Trophoblast cell (in vitro differentiated cells and primary cell): ENCODE measurements at regions not wholly inside any gene's neighbourhood (a gene's known extent, or its start where the extent isn't known, plus 50 kb on each side); places are given as distances from the start of the nearest gene placed in this dataset.

Experiments used
- DNase-seq, 2 donors: peaks; one replicate each; pipeline ENCODE4 v3.0.0-alpha.2; 2016
- H2AFZ ChIP-seq: 2 replicates; pipeline ENCODE4 v1.6.1; 2013; ENCODE audit warnings: low read length, moderate library complexity, mild to moderate bottlenecking; ENCODE audit not compliant: insufficient read depth, poor library complexity
- H2AK5ac ChIP-seq: 2 replicates; pipeline ENCODE4 v1.6.1; 2013; ENCODE audit warnings: mild to moderate bottlenecking, low read length
- H2BK120ac ChIP-seq: 2 replicates; pipeline ENCODE4 v1.6.1; 2013; ENCODE audit warnings: low read length, mild to moderate bottlenecking, moderate library complexity; ENCODE audit not compliant: insufficient read depth, poor library complexity
- H2BK12ac ChIP-seq: 2 replicates; pipeline ENCODE4 v1.6.1; 2013; ENCODE audit warnings: mild to moderate bottlenecking, low read length, moderate library complexity
- H2BK5ac ChIP-seq: 2 replicates; pipeline ENCODE4 v1.6.1; 2013; ENCODE audit warnings: low read length, low read depth, moderate library complexity, mild to moderate bottlenecking; ENCODE audit not compliant: poor library complexity
- H3K14ac ChIP-seq: 2 replicates; pipeline ENCODE4 v1.6.1; 2013; ENCODE audit warnings: mild to moderate bottlenecking, low read length
- H3K18ac ChIP-seq: 2 replicates; pipeline ENCODE4 v1.6.1; 2013; ENCODE audit warnings: mild to moderate bottlenecking, low read length
- H3K23ac ChIP-seq: 2 replicates; pipeline ENCODE4 v1.6.1; 2013; ENCODE audit warnings: low read length
- H3K27ac ChIP-seq: 2 replicates; pipeline ENCODE4 v1.5.1; 2013; ENCODE audit warnings: low read depth, mild to moderate bottlenecking, inconsistent platforms, low read length, moderate library complexity
- H3K27me3 ChIP-seq: 2 replicates; pipeline ENCODE4 v1.6.1; 2013; ENCODE audit warnings: inconsistent platforms, mild to moderate bottlenecking, low read length, moderate library complexity; ENCODE audit not compliant: insufficient read depth
- H3K36me3 ChIP-seq, 2 experiments: 1 replicate in 1 of 2; 2 replicates in 1 of 2; pipeline ENCODE4 v1.6.1; 2013; ENCODE audit warnings: low read length in 2 of 2, mild to moderate bottlenecking in 2 of 2, moderate library complexity in 1 of 2; ENCODE audit not compliant: insufficient read depth in 2 of 2, control insufficient read depth in 1 of 2
- H3K4ac ChIP-seq: 2 replicates; pipeline ENCODE4 v1.6.1; 2013; ENCODE audit warnings: low read depth, mild to moderate bottlenecking, low read length, moderate library complexity
- H3K4me1 ChIP-seq, 2 experiments: 1 replicate in 1 of 2; 2 replicates in 1 of 2; pipeline ENCODE4 v1.6.1; 2013; ENCODE audit warnings: low read length in 2 of 2, mild to moderate bottlenecking in 2 of 2, moderate library complexity in 1 of 2; ENCODE audit not compliant: insufficient read depth in 2 of 2, control insufficient read depth in 1 of 2
- H3K4me2 ChIP-seq: 2 replicates; pipeline ENCODE4 v1.6.1; 2013; ENCODE audit warnings: inconsistent platforms, mild to moderate bottlenecking, low read length, moderate library complexity
- H3K4me3 ChIP-seq: 2 replicates; pipeline ENCODE4 v1.5.1; 2013; ENCODE audit warnings: mild to moderate bottlenecking, low read depth, low read length, inconsistent platforms
- H3K79me1 ChIP-seq: one replicate; pipeline ENCODE4 v1.6.1; 2013; ENCODE audit warnings: low read length
- H3K79me2 ChIP-seq: 2 replicates; pipeline ENCODE4 v1.6.1; 2013; ENCODE audit warnings: low read length, mild to moderate bottlenecking; ENCODE audit not compliant: control insufficient read depth, insufficient read depth, poor library complexity
- H3K9ac ChIP-seq: 2 replicates; pipeline ENCODE4 v1.6.1; 2013; ENCODE audit warnings: mild to moderate bottlenecking, low read length
- H3K9me3 ChIP-seq: 2 replicates; pipeline ENCODE4 v1.6.1; 2013; ENCODE audit warnings: low read depth, mild to moderate bottlenecking, control low read depth, inconsistent platforms, low read length; ENCODE audit not compliant: insufficient read depth
- H4K12ac ChIP-seq: 2 replicates; pipeline ENCODE4 v1.6.1; 2013; ENCODE audit warnings: low read depth, mild to moderate bottlenecking, low read length, moderate library complexity
- H4K8ac ChIP-seq: 2 replicates; pipeline ENCODE4 v1.6.1; 2013; ENCODE audit warnings: low read depth, mild to moderate bottlenecking, low read length, moderate library complexity
- H4K91ac ChIP-seq: one replicate; pipeline ENCODE4 v1.6.1; 2013; ENCODE audit warnings: low read depth, mild to moderate bottlenecking, low read length, moderate library complexity
- WGBS: extraction: QIAGEN DNeasy Blood & Tissue Kit; methylation state at CpG from one replicate; pipeline ENCODE4 v1.1.7; 2013; ENCODE audit warnings: missing lambda C conversion rate; ENCODE audit not compliant: insufficient read length, insufficient coverage; ENCODE audit errors: extremely low coverage; 5-methylcytosine and 5-hydroxymethylcytosine counted together

DNA sequence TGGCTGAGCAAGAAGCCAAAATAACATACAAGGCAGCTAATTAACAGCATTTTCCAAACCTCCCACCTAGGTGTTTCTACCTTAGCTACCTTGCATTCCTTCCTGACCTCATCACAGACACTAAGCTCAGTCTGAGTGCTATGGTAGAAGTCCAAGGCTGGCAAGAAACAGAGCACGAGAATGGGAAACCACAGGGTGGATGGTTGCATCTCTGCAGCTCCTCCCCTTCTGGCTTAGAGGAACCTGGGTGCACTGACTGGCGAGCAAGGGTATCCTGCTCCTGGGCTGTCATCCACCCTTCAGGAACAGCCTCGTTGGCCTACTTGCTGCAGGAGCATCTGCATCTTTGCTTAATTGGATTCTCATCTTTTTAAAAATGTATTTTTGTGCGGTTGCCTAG lies 73.1 kb upstream of the KIRREL3 start:
- H4K8ac ChIP-seq = no peak overlapping the region
- no CpG with 5 or more reads among the region's 4 CpGs for WGBS
- no peak overlapping the region for H3K9ac ChIP-seq
- no peak overlapping the region for H2AFZ ChIP-seq
- no peaks in the 10 kb centered on the region for H3K27me3 ChIP-seq
- no peaks in the 10 kb centered on the region for H3K36me3 ChIP-seq
- H4K91ac ChIP-seq = no peak overlapping the region
- H3K4me3 ChIP-seq = no peak overlapping the region
- no peak overlapping the region for H3K14ac ChIP-seq
- no peak overlapping the region for H4K12ac ChIP-seq
- H3K4me1 ChIP-seq = no peaks in the 10 kb centered on the region
- no peak overlapping the region for H3K27ac ChIP-seq
- no peak overlapping the region for H3K4ac ChIP-seq
- no peaks in the 10 kb centered on the region for H3K9me3 ChIP-seq
- no peak overlapping the region for H3K4me2 ChIP-seq
- no peak overlapping the region for H3K23ac ChIP-seq
- H3K18ac ChIP-seq = no peak overlapping the region
- H2BK120ac ChIP-seq = no peak overlapping the region
- H2BK12ac ChIP-seq = no peak overlapping the region
- no peaks in the 10 kb centered on the region for H3K79me1 ChIP-seq
- no peak for DNase-seq
- H2BK5ac ChIP-seq = no peak overlapping the region
- no peak overlapping the region for H2AK5ac ChIP-seq
- H3K79me2 ChIP-seq = no peaks in the 10 kb centered on the region

DNA sequence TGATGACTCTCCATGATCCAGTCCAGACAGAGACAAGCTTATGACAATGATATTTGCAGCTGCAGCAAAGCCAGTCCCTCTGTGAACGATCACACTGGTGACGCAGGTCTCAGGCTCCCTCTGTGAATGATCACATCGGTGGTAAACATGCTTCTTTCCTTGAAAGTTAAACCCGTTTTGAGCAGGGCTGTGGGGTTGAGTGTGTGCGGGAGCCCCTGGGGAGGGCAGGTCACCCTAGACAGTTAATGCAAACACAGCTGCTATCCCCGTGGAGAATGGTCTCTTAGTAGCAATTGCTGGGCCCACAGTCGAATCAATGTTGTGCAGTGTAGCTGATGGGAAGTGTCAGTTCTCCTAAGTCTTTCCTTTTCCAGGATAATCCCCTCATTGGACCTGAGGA lies 71.0 kb upstream of the KIRREL3 start:
- Histone ChIP-seq H3K23ac (no peak overlapping the region), H4K12ac (no peak overlapping the region), H3K4me2 (no peak overlapping the region), H3K79me1 (no peaks in the 10 kb centered on the region), H4K8ac (no peak overlapping the region), H2BK120ac (no peak overlapping the region), H4K91ac (no peak overlapping the region), H3K18ac (no peak overlapping the region), H3K4me1 (no peaks in the 10 kb centered on the region), H2AK5ac (no peak overlapping the region), H3K9ac (no peak overlapping the region), H2AFZ (no peak overlapping the region), H3K79me2 (no peaks in the 10 kb centered on the region), H3K27ac (no peak overlapping the region), H3K27me3 (no peaks in the 10 kb centered on the region), H3K4me3 (no peak overlapping the region), H2BK12ac (no peak overlapping the region), H3K4ac (no peak overlapping the region), H3K14ac (no peak overlapping the region), H2BK5ac (no peak overlapping the region), H3K36me3 (no peaks in the 10 kb centered on the region), H3K9me3 (no peaks in the 10 kb centered on the region)
- no peak for DNase-seq
- WGBS = no CpG with 5 or more reads among the region's 7 CpGs

DNA sequence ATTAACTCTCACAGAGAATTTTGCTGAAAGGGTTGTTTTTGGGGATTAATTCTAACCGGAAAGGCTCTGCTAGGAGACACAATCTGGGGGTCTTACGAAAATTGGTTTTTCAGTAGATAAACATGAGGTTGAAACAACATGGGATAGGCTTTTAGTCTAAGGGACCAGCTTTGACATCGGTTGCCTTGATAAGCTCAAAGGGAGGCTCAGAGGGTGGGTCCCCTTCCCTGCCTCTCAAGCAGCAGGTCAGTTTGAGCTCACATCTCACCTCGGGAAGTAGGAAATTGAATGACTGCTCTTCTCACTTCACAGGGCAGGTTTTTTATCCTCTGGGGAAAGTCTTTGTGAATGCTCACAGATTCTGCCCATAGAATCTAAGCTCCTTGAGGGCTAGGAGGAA lies 70.2 kb upstream of the KIRREL3 start:
- Histone ChIP-seq H2BK120ac (no peak overlapping the region), H3K23ac (no peak overlapping the region), H3K79me1 (no peaks in the 10 kb centered on the region), H2BK12ac (no peak overlapping the region), H3K36me3 (no peaks in the 10 kb centered on the region), H3K79me2 (no peaks in the 10 kb centered on the region), H4K91ac (no peak overlapping the region), H3K14ac (no peak overlapping the region), H3K4me3 (no peak overlapping the region), H4K8ac (no peak overlapping the region), H3K4me1 (no peaks in the 10 kb centered on the region), H3K27me3 (no peaks in the 10 kb centered on the region), H4K12ac (no peak overlapping the region), H2AFZ (no peak overlapping the region), H2BK5ac (no peak overlapping the region), H3K18ac (no peak overlapping the region), H3K27ac (no peak overlapping the region), H3K9me3 (no peaks in the 10 kb centered on the region), H3K9ac (no peak overlapping the region), H3K4ac (no peak overlapping the region), H3K4me2 (no peak overlapping the region), H2AK5ac (no peak overlapping the region)
- no peak for DNase-seq
- no CpG with 5 or more reads among the region's 4 CpGs for WGBS

DNA sequence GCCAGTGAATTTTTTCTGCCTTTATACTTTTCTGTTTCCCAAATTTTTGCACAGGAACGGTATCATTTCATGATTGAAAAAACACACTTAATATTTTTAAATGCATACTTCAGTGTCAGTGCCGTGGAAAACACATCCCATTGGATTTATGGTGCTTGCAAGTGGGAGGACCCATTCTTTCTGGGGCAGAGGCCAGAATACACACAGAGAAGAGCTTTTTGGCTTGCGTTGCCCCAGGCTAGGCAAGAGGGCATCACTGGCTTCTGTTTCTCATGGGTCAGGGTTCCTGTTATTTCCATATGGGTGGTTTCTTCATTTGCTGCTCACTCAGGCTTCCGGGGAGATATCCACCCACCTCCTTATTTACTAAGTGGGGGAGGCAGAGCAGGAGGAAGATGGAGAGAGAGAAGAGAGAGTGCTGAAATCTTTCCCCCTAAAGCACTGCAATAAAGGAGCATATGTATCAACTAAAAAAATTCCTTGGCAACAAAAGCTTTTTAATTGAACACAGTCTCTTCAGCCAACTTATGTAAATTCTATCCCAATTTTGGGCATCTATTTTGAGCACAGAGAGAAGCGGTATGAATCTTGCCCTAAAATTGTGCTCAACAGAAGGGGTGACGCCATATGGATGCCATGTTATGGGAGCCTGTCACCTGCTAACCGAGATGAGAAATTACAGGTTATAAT lies 66.0 kb upstream of the KIRREL3 start:
- no peak overlapping the region for H3K18ac ChIP-seq
- H3K4me1 ChIP-seq = no peaks in the 10 kb centered on the region
- H3K23ac ChIP-seq = no peak overlapping the region
- H3K9ac ChIP-seq = no peak overlapping the region
- H3K79me2 ChIP-seq = no peaks in the 10 kb centered on the region
- no peak overlapping the region for H3K4me3 ChIP-seq
- no peak overlapping the region for H4K8ac ChIP-seq
- no peak overlapping the region for H2AK5ac ChIP-seq
- H3K4me2 ChIP-seq = no peak overlapping the region
- H3K14ac ChIP-seq = no peak overlapping the region
- no peak for DNase-seq
- H2BK120ac ChIP-seq = no peak overlapping the region
- H3K27ac ChIP-seq = no peak overlapping the region
- H3K4ac ChIP-seq = no peak overlapping the region
- no peaks in the 10 kb centered on the region for H3K27me3 ChIP-seq
- no peak overlapping the region for H4K12ac ChIP-seq
- no peak overlapping the region for H2AFZ ChIP-seq
- H3K36me3 ChIP-seq = no peaks in the 10 kb centered on the region
- WGBS = no CpG with 5 or more reads among the region's 7 CpGs
- no peak overlapping the region for H2BK5ac ChIP-seq
- H2BK12ac ChIP-seq = no peak overlapping the region
- H3K79me1 ChIP-seq = no peaks in the 10 kb centered on the region
- no peak overlapping the region for H4K91ac ChIP-seq
- no peaks in the 10 kb centered on the region for H3K9me3 ChIP-seq
